GM18499 (cell line): ENCODE measurements at regions not wholly inside any gene's neighbourhood (a gene's known extent, or its start where the extent isn't known, plus 50 kb on each side); places are given as distances from the start of the nearest gene placed in this dataset.
A peak's percentile ranks its signal among the peaks of the same experiment; 100 is the strongest.

Experiments used
- ATAC-seq: cut with Tn5 transposase; IDR thresholded peaks from one replicate; pipeline ENCODE4 v1.9.1; 2021; ENCODE audit warnings: moderate number of reproducible peaks; ENCODE audit not compliant: insufficient read depth, unreplicated experiment

DNA sequence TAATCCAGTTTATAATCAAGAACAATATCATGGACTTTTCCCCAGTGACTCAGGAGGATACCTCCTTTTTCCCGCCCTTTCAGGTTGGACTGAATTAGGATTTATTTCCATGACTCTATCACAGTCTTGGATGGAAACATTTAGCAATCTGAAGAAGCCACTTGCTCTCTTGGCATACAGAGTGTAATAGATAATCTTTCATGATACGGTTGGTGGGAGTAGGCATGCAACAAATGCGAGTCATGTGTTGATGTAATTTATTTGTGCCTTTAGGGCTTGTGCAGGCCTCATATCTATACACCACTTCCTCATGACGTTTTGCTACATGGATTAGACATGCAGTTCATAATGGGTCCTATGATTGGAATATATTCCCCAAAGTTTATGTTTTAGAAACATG, 54.2 kb upstream of the MCTP2 start:
- ATAC-seq = no peak

DNA sequence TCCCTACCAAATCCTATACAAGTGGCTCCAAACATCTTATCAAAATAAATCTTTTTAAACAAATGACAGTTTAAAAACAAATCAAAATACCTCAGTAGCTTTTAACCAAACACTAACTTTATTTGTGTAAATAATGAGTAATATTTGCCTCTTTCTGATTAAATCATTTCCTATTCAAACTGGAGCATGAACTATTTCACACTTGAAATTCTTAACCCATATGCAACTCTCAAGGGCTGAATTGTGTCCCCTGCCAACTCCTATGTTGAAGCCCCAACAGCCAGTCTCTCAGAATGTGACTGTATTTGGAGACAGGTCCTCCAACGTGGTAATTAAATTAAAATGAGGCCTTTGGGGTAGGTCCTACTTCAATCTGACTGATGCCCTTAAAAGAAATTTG, 55.9 kb upstream of the MCTP2 start:
- no peak for ATAC-seq

DNA sequence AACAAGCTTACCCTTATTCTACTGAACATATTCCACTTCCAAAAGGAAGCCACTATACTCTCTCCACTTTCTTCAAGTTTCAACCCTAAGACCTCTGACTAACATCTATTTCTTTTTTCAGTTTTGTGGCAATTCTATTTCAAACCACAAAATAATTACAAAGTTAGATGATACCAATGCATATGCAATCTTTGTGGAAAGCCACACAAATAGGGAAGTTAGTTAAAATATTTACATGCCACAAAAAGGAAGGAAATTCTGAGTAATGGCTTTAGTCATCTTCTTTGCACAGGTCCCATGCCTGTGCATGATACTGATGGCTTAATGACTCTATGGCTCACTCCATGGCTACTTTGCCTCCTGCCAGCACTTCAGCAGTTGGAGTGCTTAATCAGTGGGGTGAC, 57.0 kb upstream of the MCTP2 start:
- ATAC-seq = peak; percentile 89

DNA sequence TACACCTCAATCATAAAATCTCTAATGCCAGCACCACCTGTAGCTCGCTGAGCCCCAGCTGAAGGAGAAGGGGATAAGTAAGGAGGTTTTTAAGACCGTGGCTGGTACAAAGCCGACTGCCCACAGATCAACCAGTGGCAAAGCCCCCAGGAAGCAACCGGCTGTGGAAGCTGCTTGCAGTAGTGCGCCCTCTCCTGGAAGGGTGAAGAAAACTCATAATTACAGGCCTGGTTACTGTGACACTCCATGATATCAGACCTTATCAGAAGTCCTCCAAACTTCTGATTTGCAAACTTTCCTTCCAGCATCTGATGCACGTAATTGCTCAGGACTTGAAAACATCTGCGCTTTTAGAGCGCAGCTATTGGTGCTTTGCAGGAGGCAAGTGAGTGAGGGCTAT, 63.1 kb upstream of the MCTP2 start:
- ATAC-seq = no peak

DNA sequence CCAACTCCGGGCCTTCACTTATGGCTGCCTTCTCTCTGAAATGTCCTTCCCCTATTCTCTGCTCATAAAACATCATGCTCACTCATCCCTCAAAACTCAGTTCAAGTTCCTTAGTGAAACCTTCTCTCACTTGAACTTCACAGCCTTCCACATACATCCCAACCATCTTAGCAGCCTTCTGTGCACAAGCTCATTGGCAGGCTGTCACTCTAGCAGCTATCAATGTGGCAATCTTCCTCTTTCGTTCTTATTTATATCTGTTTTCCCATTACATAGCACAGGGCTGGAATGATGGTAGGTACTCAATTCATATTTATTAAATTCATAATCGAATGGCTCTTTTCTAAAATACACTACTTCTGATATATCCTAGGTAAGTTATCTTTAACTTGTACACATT, 66.4 kb upstream of the MCTP2 start:
- no peak for ATAC-seq

DNA sequence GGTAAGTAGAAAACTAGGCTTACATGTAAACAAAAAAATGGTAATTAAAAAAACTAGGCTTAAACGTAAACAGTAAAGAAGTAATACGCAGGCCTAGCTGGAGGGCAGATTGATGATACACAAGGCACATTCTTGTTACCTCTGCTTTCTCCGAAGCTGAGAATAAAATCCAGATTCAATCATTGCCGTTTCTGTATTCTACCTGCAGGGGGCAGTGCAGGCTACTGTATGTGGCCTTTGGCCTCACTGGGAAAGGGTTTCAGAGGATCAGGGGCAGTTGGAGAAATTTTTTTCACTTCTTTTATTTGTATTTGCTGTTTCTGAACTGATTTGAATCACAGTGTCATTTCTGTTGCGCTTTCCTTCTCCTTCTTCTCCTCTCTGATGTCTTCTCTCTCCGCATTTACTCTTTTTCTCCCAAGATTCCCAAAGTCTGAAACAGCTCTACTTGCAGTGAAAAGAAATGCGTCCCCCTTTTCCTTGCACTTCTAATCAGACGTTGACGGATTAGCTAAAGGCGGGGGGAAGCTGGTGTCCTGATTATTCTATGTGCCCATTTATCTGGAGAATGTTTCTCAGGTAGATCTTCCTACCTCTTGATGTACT, 67.1 kb upstream of the MCTP2 start:
- ATAC-seq = no peak

DNA sequence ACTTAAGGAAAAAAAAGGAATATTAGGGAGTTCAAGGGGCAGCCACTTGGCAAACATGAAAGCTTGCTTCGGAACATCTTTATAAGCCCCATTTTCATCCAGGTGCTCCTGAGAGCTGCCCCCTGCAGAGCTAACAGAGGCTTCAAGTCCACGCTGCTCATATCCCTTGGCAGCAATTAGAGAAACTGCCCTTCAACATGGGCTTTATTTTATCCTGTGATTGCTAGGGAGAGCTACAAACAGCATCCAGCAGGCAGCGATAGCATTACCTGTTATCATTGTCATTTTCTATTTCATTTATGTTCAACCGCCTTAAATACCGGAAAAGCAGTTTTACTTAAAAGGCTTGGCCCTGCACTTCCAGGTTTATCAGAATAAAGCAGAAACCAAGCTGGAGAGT, 68.4 kb upstream of the MCTP2 start:
- no peak for ATAC-seq

DNA sequence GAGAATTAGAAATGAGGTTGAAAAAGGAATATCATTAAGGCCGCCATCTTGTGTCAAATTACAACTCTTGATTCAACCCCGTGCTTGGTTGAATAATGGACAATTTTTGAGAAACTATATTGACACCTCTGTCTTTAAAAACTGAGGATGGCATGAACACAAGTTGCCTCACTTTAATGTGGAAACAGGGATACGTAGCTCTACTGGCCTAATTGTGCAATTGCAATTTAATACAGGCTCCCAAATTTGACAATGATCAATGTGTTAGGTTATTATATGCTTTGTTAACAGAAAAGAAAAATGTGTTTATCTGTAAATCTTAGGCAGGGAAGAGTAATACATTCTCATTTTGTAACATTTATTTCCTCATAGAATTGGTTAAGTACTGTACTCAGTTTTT, 77.1 kb upstream of the MCTP2 start:
- ATAC-seq = no peak

DNA sequence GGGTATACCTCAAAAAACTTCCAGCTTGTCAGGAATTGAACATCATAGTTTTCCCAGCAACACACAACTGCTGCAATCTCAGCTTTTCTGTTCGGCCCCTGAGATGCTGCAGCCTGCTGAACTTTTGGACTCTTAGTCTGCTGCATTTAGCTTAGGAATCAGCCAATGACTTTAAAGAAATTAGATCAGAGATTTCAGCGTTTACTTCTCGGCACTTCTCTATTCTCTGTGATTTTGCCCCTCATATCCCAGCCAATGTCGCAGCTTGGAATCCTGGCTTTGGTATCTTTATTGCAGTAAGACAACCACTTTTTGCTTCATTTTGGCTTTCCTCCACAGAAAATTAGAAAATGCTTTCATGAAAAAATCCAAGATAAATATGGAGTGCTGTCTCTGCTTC, 86.3 kb upstream of the MCTP2 start:
- ATAC-seq = no peak

DNA sequence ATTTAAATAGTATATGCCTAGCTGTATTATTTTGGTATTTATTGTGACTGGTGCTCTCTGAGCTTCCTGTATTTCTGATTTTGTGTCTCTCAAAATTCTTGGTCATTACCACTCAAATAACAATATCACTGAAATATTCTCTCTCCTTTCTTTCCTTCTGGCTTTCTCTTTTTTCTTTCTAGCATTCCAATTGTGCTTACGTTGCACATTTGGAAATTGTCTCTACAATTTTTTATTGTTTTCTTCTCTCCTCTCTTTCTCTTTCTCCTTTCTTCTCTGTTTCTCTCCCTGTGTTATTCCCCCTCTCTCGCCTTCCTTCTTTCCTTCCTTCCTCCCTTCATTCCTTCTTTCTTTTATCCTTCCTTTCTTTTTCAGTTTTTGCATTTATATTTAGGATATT, 89.6 kb upstream of the MCTP2 start:
- ATAC-seq = no peak

DNA sequence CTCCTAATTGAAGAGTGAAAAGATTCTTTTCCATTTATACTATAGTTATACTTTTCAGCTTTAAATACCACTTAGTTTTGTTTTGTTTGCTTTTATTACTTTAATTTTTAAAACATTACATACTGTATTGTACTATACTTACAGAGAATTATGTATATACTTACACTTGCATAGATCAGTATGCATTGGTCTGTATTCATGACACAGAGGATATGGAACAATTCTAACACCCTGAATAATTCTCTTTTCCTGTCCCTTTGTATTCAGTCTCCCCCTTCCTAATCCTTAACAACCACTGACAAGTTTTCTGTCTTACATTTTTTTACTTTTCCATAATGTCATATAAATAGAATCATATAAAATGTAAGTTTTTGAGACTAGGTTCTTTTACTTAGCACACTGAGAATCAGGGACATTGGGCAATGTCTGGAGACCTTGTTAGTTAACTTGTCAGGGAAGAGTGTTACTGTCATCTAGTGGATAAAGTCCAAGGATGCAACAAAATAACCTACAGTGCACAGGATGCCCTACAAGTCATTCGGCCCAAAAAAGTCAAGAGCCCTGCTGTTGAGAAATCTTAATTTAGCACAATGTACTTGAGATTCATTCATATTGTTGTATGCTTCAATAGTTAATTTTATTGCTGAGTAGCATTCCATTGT, 95.7 kb upstream of the MCTP2 start:
- no peak for ATAC-seq

DNA sequence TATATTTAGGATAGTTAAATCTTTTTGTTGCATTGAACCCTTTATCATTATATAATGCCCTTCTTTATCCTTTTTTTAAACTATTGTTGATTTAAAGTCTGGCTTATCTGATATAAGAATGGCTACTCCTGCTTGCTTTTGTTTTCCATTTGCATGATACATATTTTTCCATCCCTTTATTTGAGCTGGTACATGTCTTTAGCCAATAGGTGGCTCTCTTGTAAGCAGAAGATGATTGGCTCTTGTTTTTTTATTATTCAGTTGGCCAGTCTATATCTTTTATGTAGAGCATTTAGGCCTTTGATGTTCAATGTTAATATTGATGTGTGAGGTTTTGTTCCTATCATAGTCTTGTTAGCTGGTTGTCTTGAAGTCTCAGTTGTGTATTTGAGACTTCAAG, 99.5 kb upstream of the MCTP2 start:
- ATAC-seq = no peak

DNA sequence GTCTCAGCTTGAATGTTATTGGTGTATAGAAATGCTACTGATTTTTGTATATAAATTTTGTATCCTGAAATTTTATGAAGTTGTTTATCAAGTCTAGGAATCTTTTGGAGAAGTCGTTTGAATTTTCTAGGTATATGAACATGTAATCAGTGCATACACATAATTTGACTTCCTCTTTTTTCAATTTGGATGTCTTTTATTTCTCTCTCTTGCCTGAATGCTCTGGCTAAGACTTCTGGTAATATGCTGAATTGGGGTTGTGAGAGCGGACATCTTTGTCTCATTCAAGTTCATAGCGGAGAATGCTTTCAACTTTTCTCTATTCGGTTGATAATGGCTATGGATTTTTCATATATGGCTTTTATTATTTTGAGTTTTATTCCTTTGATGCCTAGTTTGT, 100.9 kb upstream of the MCTP2 start:
- no peak for ATAC-seq

DNA sequence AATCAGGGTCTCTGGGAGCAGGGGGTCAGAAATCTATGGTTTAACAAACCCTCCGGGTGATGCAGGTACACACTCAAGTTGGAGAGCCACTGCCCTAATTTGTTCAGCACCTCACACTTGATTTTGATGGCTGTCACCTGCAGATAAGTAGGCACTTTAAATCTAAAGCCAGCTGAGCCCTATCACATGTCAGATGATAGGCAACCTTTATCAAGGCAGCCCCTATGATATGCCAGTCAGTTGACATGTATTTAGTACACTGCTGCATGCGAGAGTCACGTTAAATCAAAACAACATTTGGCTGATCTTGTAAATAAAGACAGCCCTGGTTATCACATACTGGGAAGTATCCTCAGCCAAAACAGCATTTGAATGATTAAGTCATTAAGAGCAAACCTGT, 104.4 kb upstream of the MCTP2 start:
- ATAC-seq = no peak

DNA sequence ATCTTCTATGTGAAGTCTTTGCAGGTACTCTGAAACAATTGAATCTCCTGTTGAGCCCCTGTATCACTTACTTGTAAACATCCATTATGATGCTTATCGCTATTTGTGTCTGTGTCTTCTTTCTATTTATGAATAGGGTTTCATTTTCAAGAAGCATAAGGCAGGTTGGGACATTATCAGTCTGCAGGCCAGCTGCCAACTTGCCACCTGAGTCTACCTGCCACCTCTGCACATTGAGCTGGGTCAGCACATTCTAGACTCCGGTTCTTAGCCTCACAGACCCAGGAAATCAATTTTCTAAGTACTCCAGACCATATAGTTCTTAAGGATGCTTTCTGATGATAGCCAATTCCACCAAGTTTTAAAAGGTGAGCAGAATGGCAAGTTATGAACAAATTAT, 105.7 kb upstream of the MCTP2 start:
- ATAC-seq = no peak

DNA sequence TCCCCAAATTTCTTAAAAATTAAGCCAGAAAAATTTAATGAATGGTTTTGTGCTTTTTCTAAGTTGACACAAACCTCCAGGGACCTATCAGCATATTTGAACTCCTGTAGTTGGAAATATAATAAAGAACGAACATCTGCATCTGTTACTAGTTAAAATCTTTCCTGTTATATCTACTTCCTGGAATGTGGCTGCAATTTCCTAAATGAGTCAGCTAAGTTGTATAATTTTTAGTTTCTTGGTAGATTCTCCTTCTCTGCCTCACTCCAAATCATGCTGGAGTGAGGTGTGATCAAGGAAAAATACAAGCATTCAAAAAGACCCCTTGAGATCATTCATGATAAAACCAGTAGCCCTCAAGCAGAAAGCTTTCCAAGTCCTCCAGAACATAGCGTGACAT, 106.2 kb upstream of the MCTP2 start:
- ATAC-seq = no peak

DNA sequence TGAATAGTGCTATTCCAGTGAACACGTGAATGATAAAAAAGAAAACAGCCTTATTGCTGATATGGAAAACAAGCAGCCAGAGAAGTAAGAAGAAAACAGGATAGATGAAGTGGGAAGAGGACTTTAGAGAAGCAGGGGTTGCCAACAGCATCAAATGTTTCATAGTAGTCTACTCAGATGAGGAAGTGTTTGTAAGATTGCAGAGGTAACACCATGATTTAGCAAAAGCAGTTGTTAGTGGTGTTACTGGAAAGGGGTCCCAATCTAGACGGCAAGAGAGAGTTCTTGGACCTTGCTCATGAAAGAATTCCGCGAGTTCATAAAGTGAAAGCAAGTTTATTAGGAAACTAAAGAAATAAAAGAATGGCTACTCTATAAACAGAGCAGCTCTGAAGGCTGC, 108.8 kb upstream of the MCTP2 start:
- no peak for ATAC-seq

DNA sequence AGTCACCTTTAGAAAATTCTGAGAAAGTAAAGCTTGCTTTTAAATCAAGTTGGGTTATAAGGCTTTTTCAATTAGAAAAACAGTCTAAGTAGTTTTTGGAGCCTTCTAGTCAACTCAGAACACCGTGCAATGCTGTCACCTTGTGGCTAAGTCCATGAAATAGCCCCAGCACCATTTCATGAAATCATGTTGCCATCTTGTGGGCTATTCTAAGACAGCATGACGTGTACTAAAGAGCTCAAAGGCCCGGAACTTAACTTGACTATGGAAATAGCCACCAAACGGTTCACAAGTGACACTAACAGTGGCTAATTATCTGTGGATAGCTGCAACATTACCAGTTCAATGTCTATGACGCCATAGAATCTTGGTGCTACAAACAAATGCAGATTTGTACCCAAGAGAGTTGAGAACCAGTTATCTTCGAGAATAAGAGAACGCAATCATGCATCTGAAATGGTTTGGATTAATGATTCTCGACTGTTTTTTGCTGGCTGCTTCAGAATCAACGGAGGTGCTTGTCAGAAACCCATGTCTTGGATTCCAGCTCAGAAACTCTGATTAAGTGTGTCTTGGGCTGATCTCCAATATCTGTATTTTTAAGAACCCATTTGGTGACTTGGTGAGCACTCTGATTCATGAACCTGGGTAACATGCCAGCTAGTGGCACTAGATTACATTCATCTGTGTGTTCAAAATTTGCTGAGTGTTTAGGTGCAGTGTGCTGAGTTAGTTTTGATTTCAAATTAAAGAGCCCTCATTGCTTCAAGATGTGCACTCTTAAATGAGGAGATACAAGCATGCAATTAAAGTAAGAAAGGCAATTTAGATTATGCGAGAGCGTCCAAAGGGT, 111.2 kb upstream of the MCTP2 start:
- peak; percentile 98 for ATAC-seq

DNA sequence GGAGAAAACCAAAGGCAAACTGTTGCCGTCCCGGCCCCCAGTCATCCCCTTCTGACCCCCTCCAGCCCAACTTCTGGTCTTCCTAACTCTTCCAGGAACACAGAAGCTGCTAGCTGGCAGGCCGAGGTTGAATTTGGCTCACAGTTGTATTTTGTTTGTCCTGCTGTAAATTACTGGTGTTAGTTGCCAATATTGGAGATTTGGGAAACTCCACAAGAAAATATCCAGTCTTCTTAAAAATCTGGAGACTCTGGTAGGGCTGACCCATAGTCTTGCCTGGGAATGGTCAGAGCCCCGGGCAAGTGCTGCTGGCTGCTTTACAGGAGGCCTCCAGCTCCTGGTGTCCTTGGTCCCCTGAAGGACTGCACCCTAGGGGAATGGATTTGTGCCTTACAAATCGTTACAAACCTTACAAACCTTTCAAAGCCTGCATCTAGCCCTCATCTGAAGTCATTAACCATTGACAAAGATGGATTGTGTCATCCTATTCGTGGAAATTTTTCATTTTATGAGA, 112.0 kb upstream of the MCTP2 start:
- ATAC-seq = no peak

DNA sequence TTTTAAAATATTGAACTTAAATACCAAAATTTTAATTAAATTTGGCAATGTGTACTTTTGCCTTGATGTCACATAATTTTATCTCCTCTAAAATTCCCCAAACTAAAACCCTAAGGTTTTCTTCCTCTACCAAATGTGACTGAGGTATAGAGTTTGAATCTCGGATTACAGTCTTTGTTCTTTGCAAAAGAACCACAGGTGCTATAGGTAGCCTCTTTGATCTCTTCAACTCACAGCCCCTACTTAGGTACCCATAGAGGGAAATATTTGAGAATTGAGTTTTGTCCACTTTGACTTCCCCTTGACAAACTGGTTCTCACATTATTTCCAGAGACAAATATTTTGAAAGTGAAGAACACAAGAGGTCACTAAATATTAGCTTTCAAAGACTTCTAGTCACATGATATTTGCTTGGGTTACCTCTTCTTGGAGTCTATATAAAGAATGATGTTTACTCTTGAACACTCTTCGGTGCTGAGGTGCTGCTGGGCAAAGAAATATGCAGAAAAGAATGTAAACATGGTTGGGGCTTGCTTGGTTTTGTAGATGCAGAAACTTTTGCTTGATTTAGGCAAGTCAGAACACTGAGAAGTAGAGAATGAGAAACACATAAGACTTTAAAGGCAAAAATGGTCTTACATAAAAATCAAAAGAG, 120.8 kb upstream of the MCTP2 start:
- ATAC-seq = no peak

DNA sequence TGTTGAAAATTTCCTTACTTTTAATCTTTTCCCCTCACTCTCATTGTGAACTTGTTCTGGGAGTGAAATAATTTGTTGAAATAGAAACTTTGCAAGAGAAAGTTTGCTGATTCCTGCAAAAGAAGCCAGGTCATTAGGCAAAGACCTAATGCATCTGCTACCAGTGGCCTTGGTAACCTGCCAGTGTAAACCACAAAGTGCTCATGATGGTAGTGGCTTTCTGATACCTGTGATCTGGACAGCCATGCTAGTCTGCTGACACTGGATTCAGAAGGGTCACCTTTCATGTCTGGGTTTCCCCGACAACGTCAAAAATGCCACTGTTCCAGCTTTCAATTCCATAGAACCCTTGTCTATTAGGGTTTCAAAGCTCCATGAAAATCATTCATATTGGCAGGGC, 123.7 kb upstream of the MCTP2 start:
- ATAC-seq = no peak
